ENCODE measurements at regions not wholly inside any gene's neighbourhood (a gene's known extent, or its start where the extent isn't known, plus 50 kb on each side); places are given as distances from the start of the nearest gene placed in this dataset.
"Not testable (repeated sequence)": the region's sequence is repeated elsewhere in the genome, so short reads cannot be mapped to it uniquely, and the experiment has no call there.

GRCh38 chr22:48622891-48623545 lies 1204.7 kb downstream of the BRD1 start:
- DNase-seq, result no peak
- Histone ChIP-seq H3K27ac (no peak overlapping the region), H3K4me3 (no peak overlapping the region), H3K36me3 (ENCODE audit: insufficient read depth in 1 of 2, low read depth in 1 of 2) (no peaks in the 10 kb centered on the region), H3K9me3 (no peaks in the 10 kb centered on the region), H3K27me3 (ENCODE audit: insufficient read depth in 3 of 3, low read length in 2 of 3) (no peaks in the 10 kb centered on the region), H3K4me1 (no peaks in the 10 kb centered on the region)
- TF ChIP-seq, protein P1, sequence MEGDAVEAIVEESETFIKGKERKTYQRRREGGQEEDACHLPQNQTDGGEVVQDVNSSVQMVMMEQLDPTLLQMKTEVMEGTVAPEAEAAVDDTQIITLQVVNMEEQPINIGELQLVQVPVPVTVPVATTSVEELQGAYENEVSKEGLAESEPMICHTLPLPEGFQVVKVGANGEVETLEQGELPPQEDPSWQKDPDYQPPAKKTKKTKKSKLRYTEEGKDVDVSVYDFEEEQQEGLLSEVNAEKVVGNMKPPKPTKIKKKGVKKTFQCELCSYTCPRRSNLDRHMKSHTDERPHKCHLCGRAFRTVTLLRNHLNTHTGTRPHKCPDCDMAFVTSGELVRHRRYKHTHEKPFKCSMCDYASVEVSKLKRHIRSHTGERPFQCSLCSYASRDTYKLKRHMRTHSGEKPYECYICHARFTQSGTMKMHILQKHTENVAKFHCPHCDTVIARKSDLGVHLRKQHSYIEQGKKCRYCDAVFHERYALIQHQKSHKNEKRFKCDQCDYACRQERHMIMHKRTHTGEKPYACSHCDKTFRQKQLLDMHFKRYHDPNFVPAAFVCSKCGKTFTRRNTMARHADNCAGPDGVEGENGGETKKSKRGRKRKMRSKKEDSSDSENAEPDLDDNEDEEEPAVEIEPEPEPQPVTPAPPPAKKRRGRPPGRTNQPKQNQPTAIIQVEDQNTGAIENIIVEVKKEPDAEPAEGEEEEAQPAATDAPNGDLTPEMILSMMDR (IDR thresholded peaks at IDR 0.05), result no peak
- ATAC-seq, result no peak
- WGBS, 3 donors, result 91 to 93% (median 91%) methylated on average over 47 to 55 of the region's 55 CpGs
- intact Hi-C loops (cut with DNase I), result no loop called here

DNA sequence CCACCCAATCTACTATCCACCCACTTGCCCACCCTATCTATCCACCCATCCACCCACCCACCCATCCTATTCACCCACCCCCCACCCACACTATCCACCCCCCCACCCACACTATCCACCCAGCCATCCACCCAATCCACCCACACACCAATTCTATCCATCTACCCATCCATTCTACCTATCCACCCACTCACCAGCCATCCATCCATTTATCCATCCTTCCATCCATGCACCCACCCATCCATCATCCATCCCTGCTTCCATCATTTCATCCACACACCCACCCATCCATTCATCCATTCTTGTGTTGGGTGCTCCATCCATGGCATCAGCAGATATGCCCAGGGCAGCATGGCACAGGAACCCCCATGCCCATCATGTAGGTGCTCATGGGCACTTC lies 1206.6 kb downstream of the BRD1 start:
- Histone ChIP-seq H3K4me1 (no peaks in the 10 kb centered on the region), H3K27me3 (ENCODE audit: insufficient read depth in 3 of 3, low read length in 2 of 3) (no peaks in the 10 kb centered on the region), H3K9me3 (no peaks in the 10 kb centered on the region), H3K36me3 (ENCODE audit: insufficient read depth in 1 of 2, low read depth in 1 of 2) (no peaks in the 10 kb centered on the region), H3K4me3 (no peak overlapping the region), H3K27ac (no peak overlapping the region)
- intact Hi-C loops (cut with DNase I), result no loop called here
- DNase-seq (no peak), ATAC-seq (no peak)
- TF ChIP-seq, protein P1 (IDR thresholded peaks at IDR 0.05), result no peak

DNA sequence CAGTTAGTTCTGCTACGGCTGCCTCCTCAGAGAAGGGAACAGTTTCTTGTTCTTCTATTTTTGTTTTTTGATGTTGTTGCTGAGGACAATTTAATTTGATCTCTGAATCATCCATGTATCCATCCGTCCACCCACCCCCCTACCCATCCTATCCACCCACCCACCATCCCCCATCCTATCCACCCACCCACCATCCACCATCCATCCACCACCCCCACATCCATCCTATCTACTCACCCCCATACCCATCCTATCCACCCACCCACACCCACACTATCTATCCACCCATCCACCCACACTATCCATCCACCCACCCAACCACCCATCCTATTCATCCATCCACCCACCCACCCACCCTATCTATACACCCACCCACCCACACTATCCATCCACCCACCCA lies 1207.2 kb downstream of the BRD1 start:
- H3K36me3 ChIP-seq (ENCODE audit: insufficient read depth in 1 of 2, low read depth in 1 of 2); DNase-seq; intact Hi-C loops (cut with DNase I); H3K27ac ChIP-seq; H3K4me1 ChIP-seq; H3K9me3 ChIP-seq; ATAC-seq; H3K4me3 ChIP-seq; H3K27me3 ChIP-seq (ENCODE audit: insufficient read depth in 3 of 3, low read length in 2 of 3): not testable (repeated sequence)
- WGBS, 3 donors, result 29 to 37% (median 33%) methylated on average over 2 of the region's 2 CpGs

DNA sequence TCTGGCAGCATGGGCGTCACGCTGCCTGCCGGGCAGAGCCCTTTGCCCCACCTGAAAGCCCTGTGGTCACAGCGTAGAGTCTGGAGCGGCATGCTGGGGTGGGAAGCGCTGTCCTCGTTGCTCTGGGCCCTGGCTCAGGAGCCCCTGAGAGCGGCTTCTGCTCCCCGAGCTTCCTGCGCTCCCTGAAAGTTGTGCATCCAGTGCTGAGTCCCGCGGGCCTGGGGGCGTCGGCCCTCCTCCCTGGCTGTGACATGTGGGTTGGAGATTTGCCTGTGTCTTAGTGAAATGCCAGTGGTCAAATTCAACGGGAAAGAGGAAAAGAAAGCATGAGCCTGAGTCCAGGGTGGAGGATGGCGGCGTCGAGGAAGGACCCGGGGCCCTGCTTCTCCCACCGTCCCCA lies 1208.0 kb downstream of the BRD1 start:
- no peaks in the 10 kb centered on the region for H3K36me3 ChIP-seq (ENCODE audit: insufficient read depth in 1 of 2, low read depth in 1 of 2)
- 70 to 75% (median 74%) methylated on average over 20 of the region's 20 CpGs for WGBS, 3 donors
- intact Hi-C loops (cut with DNase I), result no loop called here
- no peak for DNase-seq
- H3K27ac ChIP-seq, result no peak overlapping the region
- H3K9me3 ChIP-seq, result no peaks in the 10 kb centered on the region
- H3K4me3 ChIP-seq, result no peak overlapping the region
- H3K27me3 ChIP-seq (ENCODE audit: insufficient read depth in 3 of 3, low read length in 2 of 3), result no peaks in the 10 kb centered on the region
- ATAC-seq, result no peak
- H3K4me1 ChIP-seq, result no peaks in the 10 kb centered on the region
- TF ChIP-seq, protein P1 (IDR thresholded peaks at IDR 0.05), result no peak

DNA sequence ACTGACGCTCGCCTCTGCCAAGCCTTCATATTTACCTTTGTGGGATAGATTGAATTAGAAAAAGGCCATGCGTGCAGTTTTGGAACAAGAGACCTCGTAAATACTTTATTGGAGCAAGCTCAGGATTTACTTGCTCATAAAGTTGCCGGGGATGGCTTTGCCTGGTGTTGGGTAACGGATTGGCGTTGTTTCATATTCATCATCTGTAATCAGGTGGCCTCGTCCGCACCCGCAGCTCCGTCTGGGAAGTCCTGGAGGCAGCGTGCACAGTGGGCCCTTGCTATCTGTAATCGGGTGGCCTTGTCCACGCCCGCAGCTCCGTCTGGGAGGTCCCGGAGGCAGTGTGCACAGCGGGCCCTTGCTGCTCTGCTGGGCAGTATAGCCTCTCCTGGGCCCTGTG lies 1209.3 kb downstream of the BRD1 start:
- no peak for ATAC-seq
- H3K9me3 ChIP-seq, result no peaks in the 10 kb centered on the region
- intact Hi-C loops (cut with DNase I), result no loop called here
- H3K36me3 ChIP-seq (ENCODE audit: insufficient read depth in 1 of 2, low read depth in 1 of 2), result no peaks in the 10 kb centered on the region
- TF ChIP-seq, protein P1 (IDR thresholded peaks at IDR 0.05), result no peak
- no peak overlapping the region for H3K27ac ChIP-seq
- 65 to 68% (median 65%) methylated on average over 18 of the region's 18 CpGs for WGBS, 3 donors
- no peaks in the 10 kb centered on the region for H3K27me3 ChIP-seq (ENCODE audit: insufficient read depth in 3 of 3, low read length in 2 of 3)
- no peak for DNase-seq
- H3K4me1 ChIP-seq, result no peaks in the 10 kb centered on the region
- H3K4me3 ChIP-seq, result no peak overlapping the region

Data from psoas muscle (tissue), 7 donors.